ENCODE measurements at regions not wholly inside any gene's neighbourhood (a gene's known extent, or its start where the extent isn't known, plus 50 kb on each side); places are given as distances from the start of the nearest gene placed in this dataset.
"Not testable (repeated sequence)": the region's sequence is repeated elsewhere in the genome, so short reads cannot be mapped to it uniquely, and the experiment has no call there.

- DNase-seq: no peak
Measured at GRCh38 chr2:184031402-184032147, 566.8 kb upstream of the ZNF804A start.

GRCh38 chr2:184032983-184033382 is 565.3 kb upstream of the ZNF804A start:
- no peak for DNase-seq

- no peak for DNase-seq
Measured at GRCh38 chr2:184037273-184037672, 561.1 kb upstream of the ZNF804A start.

GRCh38 chr2:184039493-184039892 is 558.8 kb upstream of the ZNF804A start:
- no peak for DNase-seq

- DNase-seq: no peak
Measured at GRCh38 chr2:184040230-184040629, 558.1 kb upstream of the ZNF804A start.

GRCh38 chr2:184041077-184041476 is 557.3 kb upstream of the ZNF804A start:
- DNase-seq: no peak

GRCh38 chr2:184041777-184042176 is 556.6 kb upstream of the ZNF804A start:
- DNase-seq: no peak

- no peak for DNase-seq
Measured at GRCh38 chr2:184047536-184047935, 550.8 kb upstream of the ZNF804A start.

GRCh38 chr2:184049566-184049965 is 548.8 kb upstream of the ZNF804A start:
- DNase-seq: no peak

- DNase-seq: no peak
Measured at GRCh38 chr2:184053326-184053725, 545.0 kb upstream of the ZNF804A start.

GRCh38 chr2:184054419-184054818 is 543.9 kb upstream of the ZNF804A start:
- DNase-seq: not testable (repeated sequence)

GRCh38 chr2:184057910-184058309 is 540.4 kb upstream of the ZNF804A start:
- no peak for DNase-seq

- DNase-seq: not testable (repeated sequence)
Measured at GRCh38 chr2:184060268-184060667, 538.1 kb upstream of the ZNF804A start.

- no peak for DNase-seq
Measured at GRCh38 chr2:184067502-184067901, 530.8 kb upstream of the ZNF804A start.

- no peak for DNase-seq
Measured at GRCh38 chr2:184072470-184072869, 525.9 kb upstream of the ZNF804A start.

GRCh38 chr2:184078496-184078895 is 519.8 kb upstream of the ZNF804A start:
- no peak for DNase-seq

- no peak for DNase-seq
Measured at GRCh38 chr2:184091456-184091855, 506.9 kb upstream of the ZNF804A start.

GRCh38 chr2:184113696-184114403 is 484.5 kb upstream of the ZNF804A start:
- no peak for DNase-seq

GRCh38 chr2:184114439-184114838 is 483.9 kb upstream of the ZNF804A start:
- no peak for DNase-seq

- DNase-seq: no peak
Measured at GRCh38 chr2:184119989-184120800, 478.1 kb upstream of the ZNF804A start.

- DNase-seq: no peak
Measured at GRCh38 chr2:184125867-184126266, 472.5 kb upstream of the ZNF804A start.

GRCh38 chr2:184129073-184129472 is 469.3 kb upstream of the ZNF804A start:
- no peak for DNase-seq

- DNase-seq: no peak
Measured at GRCh38 chr2:184137955-184138354, 460.4 kb upstream of the ZNF804A start.

- DNase-seq: no peak
Measured at GRCh38 chr2:184141866-184142265, 456.5 kb upstream of the ZNF804A start.
